AG04449 (cell line): ENCODE measurements at regions not wholly inside any gene's neighbourhood (a gene's known extent, or its start where the extent isn't known, plus 50 kb on each side); places are given as distances from the start of the nearest gene placed in this dataset.

ENCODE experiments used
- CTCF ChIA-PET: fragments of 350-600 bp; formaldehyde crosslinking; extraction: SDS; loops from one replicate; lab custom pipeline; 2021; ENCODE audit warnings: antibody characterized with exemption; lab: Yijun Ruan, JAX
- POLR2A ChIA-PET: fragments of 400-600, 350-600 bp; formaldehyde crosslinking; extraction: SDS; loops from one replicate; lab custom pipeline; 2020; ENCODE audit warnings: antibody characterized with exemption, inconsistent platforms; lab: Yijun Ruan, JAX
- DNase-seq: peaks from one replicate; pipeline ENCODE4 v3.0.0-alpha.2; 2010; ENCODE audit warnings: low read depth, low spot score
- H3K4me3 ChIP-seq: 2 replicates; pipeline ENCODE4 v1.5.1; 2011; ENCODE audit warnings: low read depth, mild to moderate bottlenecking, control low read depth, low read length
- CTCF ChIP-seq: IDR thresholded peaks from one replicate; pipeline ENCODE4 v1.5.1; 2011; ENCODE audit warnings: mild to moderate bottlenecking, moderate library complexity, low read length, control low read depth, inconsistent platforms; ENCODE audit not compliant: insufficient read depth; ENCODE audit errors: missing control alignments

DNA sequence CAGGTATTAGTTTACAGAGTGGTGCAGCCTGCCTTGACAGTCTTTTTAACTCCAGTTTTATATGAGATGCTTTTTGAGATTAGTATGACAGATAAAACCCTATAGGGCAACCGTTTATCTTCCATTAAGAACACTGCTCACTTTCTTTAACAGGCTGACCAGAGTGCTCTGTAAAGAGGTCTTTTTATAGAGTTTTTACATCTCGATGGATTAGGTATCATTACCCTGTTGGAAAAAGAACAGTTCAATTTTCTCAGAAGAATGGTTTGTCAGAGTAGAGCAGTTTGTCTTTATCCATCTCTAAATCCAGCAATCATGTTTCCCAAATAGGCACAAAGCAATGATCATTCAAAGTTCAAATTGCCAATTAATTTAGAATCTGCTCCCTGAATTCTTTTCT is 395.2 kb upstream of the ARGLU1 start:
- no peak overlapping the region for H3K4me3 ChIP-seq
- no peak for DNase-seq
- no peak for TF ChIP-seq CTCF
- CTCF ChIA-PET, result no interaction called here
- POLR2A ChIA-PET, result no interaction called here

- ChIA-PET CTCF (no interaction called here), POLR2A (no interaction called here)
- no peak overlapping the region for H3K4me3 ChIP-seq
- DNase-seq, result no peak
- no peak for TF ChIP-seq CTCF
These were observed 393.7 kb upstream of the ARGLU1 start for GRCh38 chr13:106961651-106962050.

DNA sequence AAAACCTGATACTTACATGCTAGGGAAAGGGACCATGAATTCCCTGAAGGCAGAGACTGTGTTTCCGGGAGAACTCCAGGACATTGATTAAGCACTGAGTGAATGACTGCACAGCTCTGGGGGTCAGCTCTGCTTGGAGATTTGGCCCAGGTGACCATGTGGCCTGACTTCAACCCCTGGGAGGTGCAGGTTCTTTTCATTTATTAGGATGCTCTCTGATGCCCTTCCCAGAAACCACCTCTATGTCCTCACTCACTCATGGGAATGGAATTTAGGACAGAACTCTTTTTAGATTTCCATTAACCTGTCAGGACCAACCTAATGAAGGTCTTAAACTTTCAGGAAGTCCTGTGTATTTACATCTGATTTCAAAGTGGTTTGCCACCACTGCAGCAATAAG is 393.3 kb upstream of the ARGLU1 start:
- H3K4me3 ChIP-seq, result no peak overlapping the region
- CTCF ChIA-PET, result no interaction called here
- TF ChIP-seq CTCF, result no peak
- POLR2A ChIA-PET, result no interaction called here
- DNase-seq, result no peak

DNA sequence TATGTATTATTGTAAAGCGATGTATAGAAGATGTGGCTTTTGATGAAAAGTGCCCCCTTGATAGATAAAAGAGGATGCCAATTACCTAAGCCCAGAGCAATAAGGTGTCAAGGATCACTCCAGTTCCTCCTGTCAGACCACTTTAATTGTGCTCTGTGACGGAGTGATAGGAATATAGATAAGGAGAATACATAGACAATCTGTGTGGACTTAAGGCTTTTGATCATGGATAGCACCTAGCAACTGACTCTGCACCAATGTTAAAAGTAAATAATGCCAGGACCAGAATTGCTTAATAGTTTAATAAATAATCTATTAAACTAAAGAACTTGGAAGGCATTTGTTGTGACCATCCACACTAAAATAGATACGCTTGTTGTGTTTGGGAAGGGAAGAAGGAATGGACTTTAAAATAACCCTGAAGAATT is 390.7 kb upstream of the ARGLU1 start:
- CTCF ChIA-PET, result no interaction called here

DNA sequence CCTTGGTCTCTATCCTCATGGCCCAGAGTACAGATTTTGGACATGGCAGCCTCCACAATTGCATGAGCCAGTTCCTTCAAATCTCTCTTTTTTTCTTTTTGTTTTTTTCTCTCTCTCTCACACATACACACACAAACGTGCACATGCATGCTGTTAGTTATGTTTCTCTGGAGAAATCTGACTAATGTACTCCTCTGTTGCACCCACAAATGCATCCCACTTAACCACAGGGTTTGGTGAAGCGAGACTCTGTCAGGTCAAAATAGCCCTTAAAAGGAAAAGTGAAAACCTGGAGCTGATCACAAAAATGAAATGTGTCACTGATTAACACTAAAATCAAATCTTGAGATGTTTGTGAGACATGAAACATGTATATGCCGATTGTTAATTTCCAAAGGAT is 374.6 kb upstream of the ARGLU1 start:
- ChIA-PET POLR2A (no interaction called here), CTCF (no interaction called here)
- H3K4me3 ChIP-seq, result no peak overlapping the region
- TF ChIP-seq CTCF, result no peak
- DNase-seq, result no peak

More for the DNA sequence above, 390.7 kb upstream of the ARGLU1 start:
- no peak for DNase-seq
- no peak for TF ChIP-seq CTCF
- POLR2A ChIA-PET, result no interaction called here
- H3K4me3 ChIP-seq, result no peak overlapping the region

GRCh38 chr13:106941779-106942178 is 373.8 kb upstream of the ARGLU1 start:
- no peak for DNase-seq
- ChIA-PET CTCF (no interaction called here), POLR2A (no interaction called here)
- TF ChIP-seq CTCF, result no peak
- no peak overlapping the region for H3K4me3 ChIP-seq
